Fibroblast of lung (primary cell): ENCODE measurements at regions not wholly inside any gene's neighbourhood (a gene's known extent, or its start where the extent isn't known, plus 50 kb on each side); places are given as distances from the start of the nearest gene placed in this dataset.

Source experiments
- EZH2 ChIP-seq: IDR thresholded peaks from 2 replicates; pipeline ENCODE4 v1.5.1; 2012; ENCODE audit warnings: low read length, control low read depth, mild to moderate bottlenecking; ENCODE audit errors: missing control alignments
- TF ChIP-seq, protein P1 (sequence below), 2 donors: IDR thresholded peaks in 1 of 2; conservative IDR thresholded peaks in 1 of 2; 1 replicate in 1 of 2; 2 replicates in 1 of 2; pipeline ENCODE4 v1.5.1; 2011 to 2012; ENCODE audit warnings: low read length in 2 of 2, control low read depth in 1 of 2, inconsistent platforms in 1 of 2, low read depth in 1 of 2, mild to moderate bottlenecking in 1 of 2

DNA sequence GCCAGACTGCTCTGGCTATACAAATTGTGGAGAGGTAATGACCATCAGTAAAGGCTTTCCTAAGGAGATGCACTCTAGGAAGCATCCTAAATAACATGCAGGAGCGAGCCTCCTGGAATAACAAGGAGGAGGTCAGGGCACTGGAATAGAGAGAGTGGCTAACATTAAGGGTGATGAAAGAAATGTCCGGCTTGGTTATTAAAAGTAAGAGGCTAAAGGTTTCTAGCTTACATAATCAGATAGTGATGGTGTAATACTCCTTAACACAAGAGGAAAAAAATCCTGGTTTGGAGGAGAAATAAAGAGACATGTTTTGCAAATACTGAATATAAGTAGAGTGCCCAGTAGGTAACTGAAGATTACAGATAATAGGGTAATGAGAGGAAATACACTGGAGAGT lies 365.7 kb downstream of the ZEB2 start:
- TF ChIP-seq, protein P1, sequence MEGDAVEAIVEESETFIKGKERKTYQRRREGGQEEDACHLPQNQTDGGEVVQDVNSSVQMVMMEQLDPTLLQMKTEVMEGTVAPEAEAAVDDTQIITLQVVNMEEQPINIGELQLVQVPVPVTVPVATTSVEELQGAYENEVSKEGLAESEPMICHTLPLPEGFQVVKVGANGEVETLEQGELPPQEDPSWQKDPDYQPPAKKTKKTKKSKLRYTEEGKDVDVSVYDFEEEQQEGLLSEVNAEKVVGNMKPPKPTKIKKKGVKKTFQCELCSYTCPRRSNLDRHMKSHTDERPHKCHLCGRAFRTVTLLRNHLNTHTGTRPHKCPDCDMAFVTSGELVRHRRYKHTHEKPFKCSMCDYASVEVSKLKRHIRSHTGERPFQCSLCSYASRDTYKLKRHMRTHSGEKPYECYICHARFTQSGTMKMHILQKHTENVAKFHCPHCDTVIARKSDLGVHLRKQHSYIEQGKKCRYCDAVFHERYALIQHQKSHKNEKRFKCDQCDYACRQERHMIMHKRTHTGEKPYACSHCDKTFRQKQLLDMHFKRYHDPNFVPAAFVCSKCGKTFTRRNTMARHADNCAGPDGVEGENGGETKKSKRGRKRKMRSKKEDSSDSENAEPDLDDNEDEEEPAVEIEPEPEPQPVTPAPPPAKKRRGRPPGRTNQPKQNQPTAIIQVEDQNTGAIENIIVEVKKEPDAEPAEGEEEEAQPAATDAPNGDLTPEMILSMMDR (conservative IDR thresholded peaks at IDR 0.05 in 1 of 2, IDR thresholded peaks at IDR 0.05 in 1 of 2; ENCODE audit: low read depth in 1 of 2, low read length in 2 of 2) = no peak
- no peak for TF ChIP-seq EZH2
